HG02798 (cell line): ENCODE measurements at regions not wholly inside any gene's neighbourhood (a gene's known extent, or its start where the extent isn't known, plus 50 kb on each side); places are given as distances from the start of the nearest gene placed in this dataset.

Experiments used
- ATAC-seq: cut with Tn5 transposase; IDR thresholded peaks from one replicate; pipeline ENCODE4 v1.9.1; 2021; ENCODE audit warnings: mild to moderate bottlenecking; ENCODE audit not compliant: unreplicated experiment, poor library complexity

GRCh38 chr17:73874008-73874720 is 229.9 kb upstream of the SDK2 start:
- no peak for ATAC-seq

- no peak for ATAC-seq
Measured at GRCh38 chr17:73875346-73875745, 231.1 kb upstream of the SDK2 start.

- ATAC-seq: no peak
Measured at GRCh38 chr17:73877962-73878361, 233.7 kb upstream of the SDK2 start.

- ATAC-seq: no peak
Measured at GRCh38 chr17:73878923-73879322, 234.7 kb upstream of the SDK2 start.

GRCh38 chr17:73879987-73880386 is 235.7 kb upstream of the SDK2 start:
- no peak for ATAC-seq

- ATAC-seq: no peak
Measured at GRCh38 chr17:73882590-73882989, 238.3 kb upstream of the SDK2 start.

GRCh38 chr17:73883175-73883574 is 238.9 kb upstream of the SDK2 start:
- no peak for ATAC-seq

- ATAC-seq: no peak
Measured at GRCh38 chr17:73887739-73888138, 243.5 kb upstream of the SDK2 start.

- ATAC-seq: no peak
Measured at GRCh38 chr17:73888862-73889261, 244.6 kb upstream of the SDK2 start.

GRCh38 chr17:73889439-73889838 is 245.2 kb upstream of the SDK2 start:
- no peak for ATAC-seq

- ATAC-seq: no peak
Measured at GRCh38 chr17:73890831-73891405, 246.7 kb upstream of the SDK2 start.

- ATAC-seq: no peak
Measured at GRCh38 chr17:73895157-73895556, 250.9 kb upstream of the SDK2 start.

- ATAC-seq: no peak
Measured at GRCh38 chr17:73896966-73897365, 252.7 kb upstream of the SDK2 start.

GRCh38 chr17:73899839-73900238 is 255.6 kb upstream of the SDK2 start:
- ATAC-seq: no peak

GRCh38 chr17:73900516-73900915 is 256.3 kb upstream of the SDK2 start:
- no peak for ATAC-seq

GRCh38 chr17:73901249-73901648 is 257.0 kb upstream of the SDK2 start:
- ATAC-seq: no peak

GRCh38 chr17:73901661-73902415 is 257.6 kb upstream of the SDK2 start:
- ATAC-seq: no peak

GRCh38 chr17:73902416-73903181 is 258.4 kb upstream of the SDK2 start:
- ATAC-seq: no peak

GRCh38 chr17:73906896-73907870 is 262.9 kb upstream of the SDK2 start:
- ATAC-seq: no peak

GRCh38 chr17:73909186-73909585 is 264.9 kb upstream of the SDK2 start:
- ATAC-seq: no peak
